ENCODE measurements at regions not wholly inside any gene's neighbourhood (a gene's known extent, or its start where the extent isn't known, plus 50 kb on each side); places are given as distances from the start of the nearest gene placed in this dataset.

DNA sequence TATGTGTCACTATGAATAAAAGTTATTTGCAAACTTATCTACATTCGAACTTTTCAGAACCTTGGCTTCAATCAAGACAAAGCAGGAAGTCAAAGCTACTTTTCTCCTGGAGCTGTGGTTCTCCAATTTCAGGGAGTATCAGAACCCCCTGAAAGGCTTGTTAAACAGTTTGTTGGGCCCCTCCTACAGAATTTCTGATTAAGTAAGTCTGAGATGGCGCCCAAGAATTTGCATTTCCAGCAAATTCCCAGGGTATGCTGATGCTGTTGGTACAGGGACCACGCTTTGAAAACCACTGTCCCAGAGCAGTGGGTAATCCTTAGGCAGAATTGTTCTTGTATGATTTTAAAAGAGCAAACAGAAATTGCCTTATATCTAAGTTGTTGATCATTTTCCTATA, 189.9 kb upstream of the KCNG1 start:
- Histone ChIP-seq H3K4me3 (ENCODE audit: insufficient read depth, low read depth, low read length) (no peak overlapping the region), H3K79me1 (ENCODE audit: low read depth in 1 of 2, low read length in 2 of 2) (no peaks in the 10 kb centered on the region), H2AK5ac (ENCODE audit: low read depth, low read length) (no peak overlapping the region), H2BK5ac (ENCODE audit: low read depth, low read length, poor library complexity, severe bottlenecking) (no peak overlapping the region), H3K9me3 (ENCODE audit: control insufficient read depth, insufficient read depth, low read length) (peaks cover 5% of the 10 kb centered on the region; the same call in 1 of the 2 replicates), H3K23ac (ENCODE audit: low read depth, low read length) (no peak overlapping the region), H3K14ac (replicated peaks; ENCODE audit: low read depth, low read length) (no peak overlapping the region), H2AFZ (replicated peaks; ENCODE audit: low read length, poor library complexity) (no peak overlapping the region), H3K9me1 (ENCODE audit: insufficient read depth, low read length) (no peaks in the 10 kb centered on the region), H3K9ac (ENCODE audit: low read depth, low read length) (no peak overlapping the region), H3K27me3 (ENCODE audit: control insufficient read depth, insufficient read depth, low read length) (peaks cover 30% of the 10 kb centered on the region), H4K91ac (ENCODE audit: insufficient read depth, low read depth, low read length) (no peak overlapping the region), H4K8ac (ENCODE audit: low read depth in 2 of 2, low read length in 2 of 2) (no peak overlapping the region), H3K4ac (ENCODE audit: low read depth, low read length) (no peak overlapping the region), H3K4me2 (ENCODE audit: low read depth, low read length) (no peak overlapping the region), H2AK9ac (replicated peaks; ENCODE audit: low read depth, low read length, poor library complexity) (no peak overlapping the region), H3K18ac (ENCODE audit: low read depth, low read length) (no peak overlapping the region), H3K27ac (ENCODE audit: insufficient read depth, low read length) (no peak overlapping the region), H4K20me1 (ENCODE audit: insufficient read depth, low read length) (no peaks in the 10 kb centered on the region), H3K36me3 (ENCODE audit: control insufficient read depth, insufficient read depth, low read length) (no peaks in the 10 kb centered on the region), H3K4me1 (ENCODE audit: control insufficient read depth, insufficient read depth, low read length) (no peaks in the 10 kb centered on the region; the same call in 1 of the 2 replicates), H2BK20ac (ENCODE audit: low read depth, low read length) (no peak overlapping the region), H2BK120ac (ENCODE audit: low read depth, low read length) (no peak overlapping the region), H3K56ac (ENCODE audit: extremely low read depth, insufficient read depth, low read length) (no peak overlapping the region), H4K5ac (ENCODE audit: low read depth, low read length) (no peak overlapping the region), H2BK15ac (ENCODE audit: low read depth, low read length) (no peak overlapping the region)
- intact Hi-C loops (cut with micrococcal nuclease): loop anchor here (10.0 kb wide), 1 partner anchor 198 kb away; no protein-coding TSS in a partner anchor
- ChIA-PET POLR2A (ENCODE audit: unreplicated experiment) (no interaction called here), CTCF (no interaction called here)
- dilution Hi-C loops (cut with HindIII; ENCODE audit: low sequenced_read_pairs, unreplicated experiment): no loop called here
- no peak for ATAC-seq (ENCODE audit: low read depth)
- BruUV-seq (replicated peaks): no TSS peak
- no peak for TF ChIP-seq FOS (IDR thresholded peaks at IDR 0.05; ENCODE audit: low read depth, low read length)
- TF ChIP-seq CEBPB (IDR thresholded peaks at IDR 0.05; ENCODE audit: low read depth, low read length): no peak
- TF ChIP-seq NFE2L2 (IDR thresholded peaks at IDR 0.05; ENCODE audit: low read depth, low read length): no peak
- no peak for TF ChIP-seq MAZ (IDR thresholded peaks at IDR 0.05; ENCODE audit: borderline replicate concordance, low read depth, low read length)
- no peak for TF ChIP-seq RCOR1 (IDR thresholded peaks at IDR 0.05; ENCODE audit: insufficient replicate concordance, low read length)
- TF ChIP-seq SMC3 (IDR thresholded peaks at IDR 0.05; ENCODE audit: low read depth, low read length): no peak
- no peak for DNase-seq
- 20% methylated on average over 1 of the region's 3 CpGs; no CpG with 5 or more reads in 1 of the 2 experiments for whole genome bisulfite sequencing, 2 experiments (ENCODE audit: extremely low coverage in 2 of 2, insufficient read length in 1 of 2)
- in situ Hi-C loops (cut with MboI; ENCODE audit: low sequenced_read_pairs): no loop called here

Data from IMR-90 (cell line).